GM12878 (cell line): ENCODE measurements at regions not wholly inside any gene's neighbourhood (a gene's known extent, or its start where the extent isn't known, plus 50 kb on each side); places are given as distances from the start of the nearest gene placed in this dataset.

Experiments
- ASH2L ChIP-seq: fragments of 300-600, 200-600 bp; sonication (generic); IDR thresholded peaks from 2 replicates; pipeline ENCODE4 v1.6.1; 2017; ENCODE audit warnings: low read depth, mild to moderate bottlenecking, borderline replicate concordance
- CTCF ChIP-seq, 3 experiments: IDR thresholded peaks in 2 of 3; conservative IDR thresholded peaks in 1 of 3; 2 replicates each; pipeline ENCODE4 v1.5.1; 2011; ENCODE audit warnings: low read depth in 3 of 3, low read length in 3 of 3, mild to moderate bottlenecking in 3 of 3, control low read depth in 2 of 3, moderate library complexity in 2 of 3, inconsistent platforms in 1 of 3, mixed read lengths in 1 of 3; ENCODE audit not compliant: control insufficient read depth in 2 of 3, insufficient read depth in 1 of 3; ENCODE audit errors: extremely low read depth in 1 of 3
- IKZF2 ChIP-seq, 2 experiments: fragments of 450-650 bp; IDR thresholded peaks; 2 replicates each; pipeline ENCODE4 v1.6.1; 2017; ENCODE audit warnings: mild to moderate bottlenecking in 2 of 2, moderate library complexity in 2 of 2
- MTA3 ChIP-seq: IDR thresholded peaks from 2 replicates; pipeline ENCODE4 v1.6.1; 2012; ENCODE audit warnings: low read length, inconsistent platforms, borderline replicate concordance
- PRDM15 ChIP-seq: fragments of 450-650 bp; formaldehyde crosslinking; IDR thresholded peaks from 2 replicates; pipeline ENCODE4 v1.4.0; 2020; ENCODE audit warnings: mild to moderate bottlenecking, moderate library complexity
- SMC3 ChIP-seq: IDR thresholded peaks from 2 replicates; pipeline ENCODE4 v1.6.1; 2011; ENCODE audit warnings: low read length, improper control_type of control experiment, borderline replicate concordance

- no peak for TF ChIP-seq CTCF (IDR thresholded peaks at IDR 0.05 in 2 of 3, conservative IDR thresholded peaks at IDR 0.05 in 1 of 3; ENCODE audit: control insufficient read depth in 2 of 3, extremely low read depth in 1 of 3, insufficient read depth in 1 of 3, low read depth in 3 of 3, low read length in 3 of 3)
- TF ChIP-seq SMC3: no peak
- TF ChIP-seq MTA3: no peak
- no peak for TF ChIP-seq PRDM15 (CRISPR knock-in tag)
- no peak for TF ChIP-seq IKZF2 (IDR thresholded peaks at IDR 0.05)
- no peak for TF ChIP-seq ASH2L
Observed at GRCh38 chr20:40197691-40198090, 491.3 kb downstream of the MAFB start.
